H1 (cell line): ENCODE measurements at regions not wholly inside any gene's neighbourhood (a gene's known extent, or its start where the extent isn't known, plus 50 kb on each side); places are given as distances from the start of the nearest gene placed in this dataset.

Source experiments
- ASH2L ChIP-seq: fragments of 200-600, 300-600 bp; sonication (generic); IDR thresholded peaks from one replicate; pipeline ENCODE4 v1.7.1; 2017; ENCODE audit warnings: low read length
- CHD7 ChIP-seq: fragments of 300-600 bp; sonication (generic); IDR thresholded peaks from 2 replicates; pipeline ENCODE4 v1.7.1; 2012; ENCODE audit warnings: low read length, moderate library complexity, mild to moderate bottlenecking, inconsistent platforms; ENCODE audit not compliant: insufficient replicate concordance
- EGR1 ChIP-seq: IDR thresholded peaks from 2 replicates; pipeline ENCODE4 v1.6.1; 2011; ENCODE audit warnings: low read depth, low read length, borderline replicate concordance
- KDM1A ChIP-seq: fragments of 200-600, 300-600 bp; sonication (generic); IDR thresholded peaks from 2 replicates; pipeline ENCODE4 v1.7.1; 2016; ENCODE audit warnings: mild to moderate bottlenecking, low read length, borderline replicate concordance
- RBBP5 ChIP-seq: IDR thresholded peaks from 2 replicates; pipeline ENCODE4 v1.7.1; 2012; ENCODE audit warnings: low read depth, mild to moderate bottlenecking, inconsistent platforms, low read length, moderate library complexity, borderline replicate concordance
- SIX5 ChIP-seq: IDR thresholded peaks from 2 replicates; pipeline ENCODE4 v1.6.1; 2011; ENCODE audit warnings: mild to moderate bottlenecking, low read depth, low read length
- TF ChIP-seq, protein P1 (sequence below): IDR thresholded peaks from 2 replicates; pipeline ENCODE4 v1.6.1; 2012; ENCODE audit warnings: low read length, inconsistent platforms

DNA sequence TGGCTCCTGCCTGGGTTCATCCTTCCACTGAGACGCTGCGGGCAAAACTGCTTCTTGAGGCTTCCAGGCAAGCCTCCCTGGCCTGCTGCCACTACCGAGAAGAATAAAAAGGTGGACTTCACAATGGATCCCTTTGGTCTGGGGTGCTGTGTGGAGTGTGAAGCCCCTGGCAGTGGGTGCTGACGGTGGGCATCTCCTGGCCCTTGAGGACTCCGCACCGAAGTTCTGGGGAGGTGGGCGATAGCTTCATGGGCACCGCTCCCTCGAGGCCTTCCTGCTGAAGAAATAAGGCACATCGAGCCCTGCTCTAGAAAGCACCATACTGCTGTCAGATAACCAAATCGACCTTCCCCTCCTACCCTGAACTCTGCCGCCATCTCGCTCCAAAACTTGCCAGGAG, 106.6 kb upstream of the CTBP2 start (continued):
- TF ChIP-seq CHD7 (no peak), ASH2L (no peak), SIX5 (no peak), RBBP5 (no peak), EGR1 (no peak), KDM1A (no peak)
- TF ChIP-seq, protein P1, sequence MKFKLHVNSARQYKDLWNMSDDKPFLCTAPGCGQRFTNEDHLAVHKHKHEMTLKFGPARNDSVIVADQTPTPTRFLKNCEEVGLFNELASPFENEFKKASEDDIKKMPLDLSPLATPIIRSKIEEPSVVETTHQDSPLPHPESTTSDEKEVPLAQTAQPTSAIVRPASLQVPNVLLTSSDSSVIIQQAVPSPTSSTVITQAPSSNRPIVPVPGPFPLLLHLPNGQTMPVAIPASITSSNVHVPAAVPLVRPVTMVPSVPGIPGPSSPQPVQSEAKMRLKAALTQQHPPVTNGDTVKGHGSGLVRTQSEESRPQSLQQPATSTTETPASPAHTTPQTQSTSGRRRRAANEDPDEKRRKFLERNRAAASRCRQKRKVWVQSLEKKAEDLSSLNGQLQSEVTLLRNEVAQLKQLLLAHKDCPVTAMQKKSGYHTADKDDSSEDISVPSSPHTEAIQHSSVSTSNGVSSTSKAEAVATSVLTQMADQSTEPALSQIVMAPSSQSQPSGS: no peak
